Small intestine (tissue), 7 donors: ENCODE measurements at regions not wholly inside any gene's neighbourhood (a gene's known extent, or its start where the extent isn't known, plus 50 kb on each side); places are given as distances from the start of the nearest gene placed in this dataset.
A peak's percentile ranks its signal among the peaks of the same experiment; 100 is the strongest.

Experiments
- DNase-seq, 2 donors: peaks; one replicate each; pipeline versions ENCODE4 v3.0.0 to v3.0.0-alpha.2; 2013
- FAIRE-seq: peaks from 2 replicates; lab custom pipeline; 2012; peaks lifted over from hg19 to GRCh38; lab: Jason Lieb, UNC
- H3K27ac ChIP-seq, 3 donors: one replicate each; pipeline ENCODE4 v1.5.1; 2013; ENCODE audit warnings: low read length in 2 of 3, mild to moderate bottlenecking in 2 of 3, control low read depth in 1 of 3, inconsistent platforms in 1 of 3, low read depth in 1 of 3, moderate library complexity in 1 of 3
- H3K27me3 ChIP-seq, 3 donors: one replicate each; pipeline ENCODE4 v1.6.1; 2013; ENCODE audit warnings: low read length in 3 of 3, inconsistent platforms in 1 of 3; ENCODE audit not compliant: control insufficient read depth in 3 of 3, insufficient read depth in 3 of 3
- H3K36me3 ChIP-seq, 3 donors: one replicate each; pipeline ENCODE4 v1.6.1; 2013; ENCODE audit warnings: low read length in 3 of 3, inconsistent platforms in 1 of 3, low read depth in 1 of 3, mild to moderate bottlenecking in 1 of 3, moderate library complexity in 1 of 3; ENCODE audit not compliant: control insufficient read depth in 3 of 3, insufficient read depth in 2 of 3
- H3K4me1 ChIP-seq, 3 donors: one replicate each; pipeline ENCODE4 v1.6.1; 2013; ENCODE audit warnings: low read length in 2 of 3, inconsistent platforms in 1 of 3, low read depth in 1 of 3, mild to moderate bottlenecking in 1 of 3, moderate library complexity in 1 of 3; ENCODE audit not compliant: control insufficient read depth in 3 of 3, insufficient read depth in 2 of 3
- H3K4me3 ChIP-seq, 3 donors: one replicate each; pipeline ENCODE4 v1.5.1; 2013; ENCODE audit warnings: low read length in 3 of 3, control low read depth in 1 of 3, inconsistent platforms in 1 of 3, low read depth in 1 of 3, mild to moderate bottlenecking in 1 of 3, moderate library complexity in 1 of 3
- H3K9me3 ChIP-seq, 2 donors: one replicate each; pipeline ENCODE4 v1.6.1; 2013; ENCODE audit warnings: low read depth in 1 of 2, low read length in 1 of 2; ENCODE audit not compliant: control insufficient read depth in 2 of 2, insufficient read depth in 1 of 2
- WGBS, 3 donors: extraction: QIAGEN DNeasy Blood & Tissue Kit; methylation state at CpG; one replicate each; pipeline ENCODE4 v1.1.7; 2013; 5-methylcytosine and 5-hydroxymethylcytosine counted together
- donor health status: healthy with polysubstance abuse.
- donor health status: control.
- donor health status: control.
- donor health status: Bipolar disorder and iron deficiency.
- donor health status: healthy.

- Histone ChIP-seq H3K36me3 (no peaks in the 10 kb centered on the region), H3K4me3 (no peak overlapping the region), H3K27me3 (no peaks in the 10 kb centered on the region), H3K4me1 (no peaks in the 10 kb centered on the region), H3K9me3 (no peaks in the 10 kb centered on the region), H3K27ac (no peak overlapping the region)
- DNase-seq (no peak), FAIRE-seq (no peak)
- WGBS, 3 donors, result 86 to 93% (median 92%) methylated on average over 3 of the region's 3 CpGs
Measured at GRCh38 chr2:23148342-23148741, 236.6 kb upstream of the KLHL29 start.

GRCh38 chr2:23149777-23150176, 235.2 kb upstream of the KLHL29 start:
- H3K4me3 ChIP-seq, result no peak overlapping the region
- 54 to 70% (median 68%) methylated on average over 2 of the region's 2 CpGs for WGBS, 3 donors
- DNase-seq (no peak), FAIRE-seq (no peak)
- H3K36me3 ChIP-seq, result no peaks in the 10 kb centered on the region
- H3K27me3 ChIP-seq, result no peaks in the 10 kb centered on the region
- H3K9me3 ChIP-seq, result no peaks in the 10 kb centered on the region
- H3K4me1 ChIP-seq, result no peaks in the 10 kb centered on the region
- no peak overlapping the region for H3K27ac ChIP-seq

- Histone ChIP-seq H3K4me3 (no peak overlapping the region), H3K36me3 (no peaks in the 10 kb centered on the region), H3K27ac (no peak overlapping the region), H3K4me1 (no peaks in the 10 kb centered on the region), H3K9me3 (no peaks in the 10 kb centered on the region), H3K27me3 (no peaks in the 10 kb centered on the region)
- DNase-seq (no peak), FAIRE-seq (no peak)
- 87 to 92% (median 90%) methylated on average over 3 of the region's 3 CpGs for WGBS, 3 donors
Measured at GRCh38 chr2:23153484-23153883, 231.5 kb upstream of the KLHL29 start.

- DNase-seq (peak; percentile 27 to 38), FAIRE-seq (no peak)
- Histone ChIP-seq H3K27me3 (no peaks in the 10 kb centered on the region), H3K4me3 (no peak overlapping the region), H3K9me3 (no peaks in the 10 kb centered on the region), H3K27ac (no peak overlapping the region), H3K36me3 (no peaks in the 10 kb centered on the region), H3K4me1 (no peaks in the 10 kb centered on the region)
- WGBS, 3 donors, result 30 to 71% (median 62%) methylated on average over 4 of the region's 4 CpGs
Measured at GRCh38 chr2:23155022-23155421, 230.0 kb upstream of the KLHL29 start.

- Histone ChIP-seq H3K36me3 (no peaks in the 10 kb centered on the region), H3K27me3 (no peaks in the 10 kb centered on the region), H3K4me1 (no peaks in the 10 kb centered on the region), H3K9me3 (no peaks in the 10 kb centered on the region), H3K4me3 (no peak overlapping the region), H3K27ac (no peak overlapping the region)
- FAIRE-seq (no peak), DNase-seq (no peak)
Measured at GRCh38 chr2:23157812-23158211, 227.2 kb upstream of the KLHL29 start.

- no peaks in the 10 kb centered on the region for H3K4me1 ChIP-seq
- FAIRE-seq (no peak), DNase-seq (no peak)
- no peak overlapping the region for H3K4me3 ChIP-seq
- H3K9me3 ChIP-seq, result no peaks in the 10 kb centered on the region
- no peak overlapping the region for H3K27ac ChIP-seq
- no peaks in the 10 kb centered on the region for H3K36me3 ChIP-seq
- H3K27me3 ChIP-seq, result no peaks in the 10 kb centered on the region
- WGBS, 3 donors, result 66 to 80% (median 79%) methylated on average over 2 of the region's 2 CpGs
Measured at GRCh38 chr2:23158306-23158705, 226.7 kb upstream of the KLHL29 start.

GRCh38 chr2:23159746-23160405, 225.1 kb upstream of the KLHL29 start:
- Histone ChIP-seq H3K9me3 (no peaks in the 10 kb centered on the region), H3K36me3 (no peaks in the 10 kb centered on the region), H3K4me3 (no peak overlapping the region), H3K27me3 (no peaks in the 10 kb centered on the region), H3K27ac (peak overlapping the region in 1 of 3 donors; percentile 16), H3K4me1 (no peaks in the 10 kb centered on the region)
- DNase-seq (no peak), FAIRE-seq (no peak)
- 63 to 76% (median 71%) methylated on average over 5 of the region's 5 CpGs for WGBS, 3 donors

- FAIRE-seq, result no peak
- 67 to 87% (median 69%) methylated on average over 2 of the region's 2 CpGs for WGBS, 3 donors
- H3K27ac ChIP-seq, result no peak overlapping the region
Measured at GRCh38 chr2:23164173-23164572, 220.8 kb upstream of the KLHL29 start.

GRCh38 chr2:23169896-23170295, 215.1 kb upstream of the KLHL29 start:
- no peaks in the 10 kb centered on the region for H3K4me1 ChIP-seq
- DNase-seq (no peak), FAIRE-seq (no peak)
- H3K4me3 ChIP-seq, result no peak overlapping the region
- no peaks in the 10 kb centered on the region for H3K36me3 ChIP-seq
- peaks cover 0 to 5% of the 10 kb centered on the region in 2 donors for H3K9me3 ChIP-seq
- H3K27ac ChIP-seq, result no peak overlapping the region
- H3K27me3 ChIP-seq, result no peaks in the 10 kb centered on the region
- 63 to 85% (median 75%) methylated on average over 1 of the region's 1 CpG for WGBS, 3 donors

More at GRCh38 chr2:23164173-23164572, 220.8 kb upstream of the KLHL29 start:
- no peak for DNase-seq
- Histone ChIP-seq H3K4me1 (no peaks in the 10 kb centered on the region), H3K9me3 (no peaks in the 10 kb centered on the region), H3K4me3 (no peak overlapping the region), H3K36me3 (no peaks in the 10 kb centered on the region), H3K27me3 (no peaks in the 10 kb centered on the region)
